ENCODE measurements at regions not wholly inside any gene's neighbourhood (a gene's known extent, or its start where the extent isn't known, plus 50 kb on each side); places are given as distances from the start of the nearest gene placed in this dataset.
"Not testable (repeated sequence)": the region's sequence is repeated elsewhere in the genome, so short reads cannot be mapped to it uniquely, and the experiment has no call there.

GRCh38 chr20:16801919-16802651 lies 53.9 kb downstream of the OTOR start:
- DNase-seq (ENCODE audit: low spot score) = peak; percentile 68

GRCh38 chr20:16802652-16802935 lies 54.4 kb downstream of the OTOR start:
- DNase-seq (ENCODE audit: low spot score) = no peak

- DNase-seq (ENCODE audit: low spot score) = peak; percentile 54
Observed at GRCh38 chr20:16803965-16804792, 56.0 kb downstream of the OTOR start.

GRCh38 chr20:16804793-16805187 lies 56.6 kb downstream of the OTOR start:
- no peak for DNase-seq (ENCODE audit: low spot score)

- no peak for DNase-seq (ENCODE audit: low spot score)
Observed at GRCh38 chr20:16806061-16806460, 57.9 kb downstream of the OTOR start.

- no peak for DNase-seq (ENCODE audit: low spot score)
Observed at GRCh38 chr20:16806886-16807285, 58.7 kb downstream of the OTOR start.

- DNase-seq (ENCODE audit: low spot score) = no peak
Observed at GRCh38 chr20:16808796-16809195, 60.6 kb downstream of the OTOR start.

GRCh38 chr20:16810216-16810615 lies 62.1 kb downstream of the OTOR start:
- DNase-seq (ENCODE audit: low spot score) = peak; percentile 77

GRCh38 chr20:16816192-16816591 lies 68.0 kb downstream of the OTOR start:
- no peak for DNase-seq (ENCODE audit: low spot score)

GRCh38 chr20:16819483-16819882 lies 71.3 kb downstream of the OTOR start:
- peak; percentile 11 for DNase-seq (ENCODE audit: low spot score)

GRCh38 chr20:16821211-16822089 lies 73.3 kb downstream of the OTOR start:
- peak; percentile 46 for DNase-seq (ENCODE audit: low spot score)

GRCh38 chr20:16824664-16825063 lies 76.5 kb downstream of the OTOR start:
- DNase-seq (ENCODE audit: low spot score) = no peak

GRCh38 chr20:16828666-16829305 lies 80.6 kb downstream of the OTOR start:
- no peak for DNase-seq (ENCODE audit: low spot score)

GRCh38 chr20:16835690-16836089 lies 87.5 kb downstream of the OTOR start:
- DNase-seq (ENCODE audit: low spot score) = not testable (repeated sequence)

GRCh38 chr20:16842486-16843120 lies 94.4 kb downstream of the OTOR start:
- DNase-seq (ENCODE audit: low spot score) = no peak

GRCh38 chr20:16844406-16844805 lies 96.2 kb downstream of the OTOR start:
- no peak for DNase-seq (ENCODE audit: low spot score)

- no peak for DNase-seq (ENCODE audit: low spot score)
Observed at GRCh38 chr20:16846006-16846405, 97.8 kb downstream of the OTOR start.

GRCh38 chr20:16848061-16848460 lies 99.9 kb downstream of the OTOR start:
- DNase-seq (ENCODE audit: low spot score) = no peak

- no peak for DNase-seq (ENCODE audit: low spot score)
Observed at GRCh38 chr20:16848526-16848925, 100.4 kb downstream of the OTOR start.

GRCh38 chr20:16860914-16861313 lies 112.8 kb downstream of the OTOR start:
- DNase-seq (ENCODE audit: low spot score) = no peak

GRCh38 chr20:16861708-16862107 lies 113.5 kb downstream of the OTOR start:
- DNase-seq (ENCODE audit: low spot score) = no peak

- DNase-seq (ENCODE audit: low spot score) = no peak
Observed at GRCh38 chr20:16863303-16863702, 115.1 kb downstream of the OTOR start.

Measured in SW480 (cell line).